HG03342 (cell line): ENCODE measurements at regions not wholly inside any gene's neighbourhood (a gene's known extent, or its start where the extent isn't known, plus 50 kb on each side); places are given as distances from the start of the nearest gene placed in this dataset.
"Not testable (repeated sequence)": the region's sequence is repeated elsewhere in the genome, so short reads cannot be mapped to it uniquely, and the experiment has no call there.

Source experiments
- ATAC-seq: cut with Tn5 transposase; IDR thresholded peaks from one replicate; pipeline ENCODE4 v1.9.1; 2021; ENCODE audit warnings: mild to moderate bottlenecking, moderate library complexity; ENCODE audit not compliant: unreplicated experiment

GRCh38 chr2:185373229-185373628 is 365.4 kb upstream of the FSIP2 start:
- no peak for ATAC-seq

GRCh38 chr2:185374878-185375277 is 363.7 kb upstream of the FSIP2 start:
- no peak for ATAC-seq

GRCh38 chr2:185375731-185376130 is 362.9 kb upstream of the FSIP2 start:
- ATAC-seq = no peak

- ATAC-seq = no peak
Measured at GRCh38 chr2:185381631-185382030, 357.0 kb upstream of the FSIP2 start.

GRCh38 chr2:185384822-185385560 is 353.6 kb upstream of the FSIP2 start:
- no peak for ATAC-seq

GRCh38 chr2:185388226-185388625 is 350.4 kb upstream of the FSIP2 start:
- no peak for ATAC-seq

GRCh38 chr2:185391543-185391942 is 347.1 kb upstream of the FSIP2 start:
- no peak for ATAC-seq

- no peak for ATAC-seq
Measured at GRCh38 chr2:185393091-185393490, 345.5 kb upstream of the FSIP2 start.

GRCh38 chr2:185402474-185402873 is 336.1 kb upstream of the FSIP2 start:
- ATAC-seq = no peak

GRCh38 chr2:185404578-185404977 is 334.0 kb upstream of the FSIP2 start:
- no peak for ATAC-seq

- no peak for ATAC-seq
Measured at GRCh38 chr2:185417111-185417510, 321.5 kb upstream of the FSIP2 start.

- no peak for ATAC-seq
Measured at GRCh38 chr2:185417688-185418087, 320.9 kb upstream of the FSIP2 start.

- ATAC-seq = not testable (repeated sequence)
Measured at GRCh38 chr2:185424958-185425629, 313.5 kb upstream of the FSIP2 start.

GRCh38 chr2:185428000-185428399 is 310.6 kb upstream of the FSIP2 start:
- ATAC-seq = no peak

GRCh38 chr2:185433824-185434223 is 304.8 kb upstream of the FSIP2 start:
- ATAC-seq = no peak

GRCh38 chr2:185436787-185437372 is 301.7 kb upstream of the FSIP2 start:
- no peak for ATAC-seq

- no peak for ATAC-seq
Measured at GRCh38 chr2:185441486-185442005, 297.1 kb upstream of the FSIP2 start.

GRCh38 chr2:185456517-185456916 is 282.1 kb upstream of the FSIP2 start:
- no peak for ATAC-seq

- ATAC-seq = no peak
Measured at GRCh38 chr2:185463481-185463880, 275.1 kb upstream of the FSIP2 start.

GRCh38 chr2:185466915-185467314 is 271.7 kb upstream of the FSIP2 start:
- no peak for ATAC-seq

- no peak for ATAC-seq
Measured at GRCh38 chr2:185471441-185471840, 267.2 kb upstream of the FSIP2 start.

- no peak for ATAC-seq
Measured at GRCh38 chr2:185472574-185472973, 266.0 kb upstream of the FSIP2 start.
